GM23338 (cell line): ENCODE measurements at regions not wholly inside any gene's neighbourhood (a gene's known extent, or its start where the extent isn't known, plus 50 kb on each side); places are given as distances from the start of the nearest gene placed in this dataset.

Experiments
- EZH2 ChIP-seq: fragments of 200-600 bp; sonication (generic); IDR thresholded peaks from one replicate; pipeline ENCODE4 v1.8.0; 2017; ENCODE audit warnings: antibody characterized with exemption, mild to moderate bottlenecking, low read depth; ENCODE audit not compliant: unreplicated experiment
- EZH2phosphoT487 ChIP-seq: fragments of 200-600 bp; sonication (generic); IDR thresholded peaks from one replicate; pipeline ENCODE4 v1.8.1; 2018; ENCODE audit warnings: antibody characterized with exemption; ENCODE audit not compliant: unreplicated experiment
- JUNB ChIP-seq: IDR thresholded peaks from one replicate; pipeline ENCODE4 v1.6.1; 2016; ENCODE audit warnings: antibody characterized with exemption; ENCODE audit not compliant: unreplicated experiment
- NANOG ChIP-seq: IDR thresholded peaks from 2 replicates; pipeline ENCODE4 v1.6.1; 2016; ENCODE audit warnings: antibody characterized with exemption, borderline replicate concordance
- POLR2AphosphoS5 ChIP-seq: IDR thresholded peaks from 2 replicates; pipeline ENCODE4 v1.6.1; 2016; ENCODE audit warnings: antibody characterized with exemption, low read depth
- REST ChIP-seq: IDR thresholded peaks from one replicate; pipeline ENCODE4 v1.6.1; 2018; ENCODE audit warnings: antibody characterized with exemption; ENCODE audit not compliant: unreplicated experiment
- ZNF462 ChIP-seq: fragments of 250-450 bp; sonication (Bioruptor Pico); IDR thresholded peaks from 2 replicates; pipeline ENCODE4 v1.5.0; 2020; ENCODE audit warnings: mild to moderate bottlenecking, moderate library complexity
- TF ChIP-seq, protein P1 (sequence below), 2 experiments: fragments of 200-600 bp in 1 of 2; sonication (generic) in 1 of 2; conservative IDR thresholded peaks; 2 replicates each; pipeline versions ENCODE4 v1.5.1 to v1.6.1; 2016 to 2017; ENCODE audit warnings: antibody characterized with exemption in 2 of 2, low read depth in 2 of 2, mild to moderate bottlenecking in 2 of 2, moderate library complexity in 1 of 2

GRCh38 chr21:18522181-18522972 lies 118.8 kb upstream of the TMPRSS15 start:
- TF ChIP-seq, protein P1, sequence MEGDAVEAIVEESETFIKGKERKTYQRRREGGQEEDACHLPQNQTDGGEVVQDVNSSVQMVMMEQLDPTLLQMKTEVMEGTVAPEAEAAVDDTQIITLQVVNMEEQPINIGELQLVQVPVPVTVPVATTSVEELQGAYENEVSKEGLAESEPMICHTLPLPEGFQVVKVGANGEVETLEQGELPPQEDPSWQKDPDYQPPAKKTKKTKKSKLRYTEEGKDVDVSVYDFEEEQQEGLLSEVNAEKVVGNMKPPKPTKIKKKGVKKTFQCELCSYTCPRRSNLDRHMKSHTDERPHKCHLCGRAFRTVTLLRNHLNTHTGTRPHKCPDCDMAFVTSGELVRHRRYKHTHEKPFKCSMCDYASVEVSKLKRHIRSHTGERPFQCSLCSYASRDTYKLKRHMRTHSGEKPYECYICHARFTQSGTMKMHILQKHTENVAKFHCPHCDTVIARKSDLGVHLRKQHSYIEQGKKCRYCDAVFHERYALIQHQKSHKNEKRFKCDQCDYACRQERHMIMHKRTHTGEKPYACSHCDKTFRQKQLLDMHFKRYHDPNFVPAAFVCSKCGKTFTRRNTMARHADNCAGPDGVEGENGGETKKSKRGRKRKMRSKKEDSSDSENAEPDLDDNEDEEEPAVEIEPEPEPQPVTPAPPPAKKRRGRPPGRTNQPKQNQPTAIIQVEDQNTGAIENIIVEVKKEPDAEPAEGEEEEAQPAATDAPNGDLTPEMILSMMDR (conservative IDR thresholded peaks at IDR 0.05; ENCODE audit: low read depth in 2 of 2) = peak; percentile 38 to 51; a peak in 3 of 4 replicates
- TF ChIP-seq EZH2 = no peak
- no peak for TF ChIP-seq EZH2phosphoT487
- TF ChIP-seq REST = no peak
- no peak for TF ChIP-seq NANOG
- no peak for TF ChIP-seq POLR2AphosphoS5
- no peak for TF ChIP-seq ZNF462
- TF ChIP-seq JUNB = no peak
